Suprapubic skin (tissue), 4 donors: ENCODE measurements at regions not wholly inside any gene's neighbourhood (a gene's known extent, or its start where the extent isn't known, plus 50 kb on each side); places are given as distances from the start of the nearest gene placed in this dataset.

ENCODE experiments used
- DNase-seq, 2 donors: peaks; one replicate each; pipeline ENCODE4 v3.0.0-alpha.2; 2019; ENCODE audit warnings: low spot score in 2 of 2
- H3K27ac ChIP-seq: fragments of 200-600 bp; sonication (generic); one replicate; pipeline ENCODE4 v1.5.1; 2019
- H3K27me3 ChIP-seq: fragments of 200-600 bp; sonication (generic); one replicate; pipeline ENCODE4 v1.5.1; 2019
- H3K36me3 ChIP-seq: fragments of 200-600 bp; sonication (generic); one replicate; pipeline ENCODE4 v1.5.1; 2019
- H3K4me1 ChIP-seq: fragments of 200-600 bp; sonication (generic); one replicate; pipeline ENCODE4 v1.5.1; 2019
- H3K4me3 ChIP-seq: fragments of 200-600 bp; sonication (generic); one replicate; pipeline ENCODE4 v1.5.1; 2019; ENCODE audit warnings: mild to moderate bottlenecking
- H3K9me3 ChIP-seq: fragments of 200-600 bp; sonication (generic); one replicate; pipeline ENCODE4 v1.5.1; 2019
- CTCF ChIP-seq, 2 donors: fragments of 200-600 bp in 1 of 2; fragments of 450-650 bp in 1 of 2; sonication (generic) in 1 of 2; IDR thresholded peaks; one replicate each; pipeline ENCODE4 v1.5.1; 2016 to 2019; ENCODE audit warnings: antibody characterized with exemption in 2 of 2, mild to moderate bottlenecking in 1 of 2, moderate library complexity in 1 of 2
- EP300 ChIP-seq: sonication (generic); formaldehyde crosslinking; IDR thresholded peaks from one replicate; pipeline ENCODE4 v1.6.1; 2017; ENCODE audit warnings: antibody characterized with exemption
- POLR2A ChIP-seq, 2 donors: fragments of 450-650 bp; IDR thresholded peaks; one replicate each; pipeline ENCODE4 v1.6.1; 2017; ENCODE audit warnings: antibody characterized with exemption in 2 of 2, mild to moderate bottlenecking in 2 of 2, moderate library complexity in 2 of 2
- POLR2AphosphoS5 ChIP-seq, 3 donors: sonication (generic); formaldehyde crosslinking; IDR thresholded peaks; one replicate each; pipeline ENCODE4 v1.6.1; 2017; ENCODE audit warnings: antibody characterized with exemption in 3 of 3
- WGBS: methylation state at CpG from one replicate; pipeline ENCODE4 v1.1.5; 2018; 5-methylcytosine and 5-hydroxymethylcytosine counted together

GRCh38 chr14:24744641-24745040, 110.7 kb upstream of the GZMB start:
- TF ChIP-seq POLR2AphosphoS5 (IDR thresholded peaks at IDR 0.05) (no peak), EP300 (no peak), POLR2A (IDR thresholded peaks at IDR 0.05) (no peak), CTCF (IDR thresholded peaks at IDR 0.05) (no peak)
- DNase-seq, result no peak
- peaks cover 2% of the 10 kb centered on the region for H3K27me3 ChIP-seq
- no peak overlapping the region for H3K27ac ChIP-seq
- H3K4me1 ChIP-seq, result no peaks in the 10 kb centered on the region
- H3K4me3 ChIP-seq, result no peak overlapping the region
- WGBS, result 49% methylated on average over 2 of the region's 2 CpGs
- H3K36me3 ChIP-seq, result no peaks in the 10 kb centered on the region
- no peaks in the 10 kb centered on the region for H3K9me3 ChIP-seq

GRCh38 chr14:24741871-24742270, 107.9 kb upstream of the GZMB start:
- 71% methylated on average over 2 of the region's 2 CpGs for WGBS
- H3K27ac ChIP-seq, result no peak overlapping the region
- no peaks in the 10 kb centered on the region for H3K9me3 ChIP-seq
- no peaks in the 10 kb centered on the region for H3K4me1 ChIP-seq
- no peak for DNase-seq
- H3K4me3 ChIP-seq, result no peak overlapping the region
- no peaks in the 10 kb centered on the region for H3K36me3 ChIP-seq
- no peak for TF ChIP-seq POLR2A (IDR thresholded peaks at IDR 0.05)
- no peak for TF ChIP-seq EP300
- TF ChIP-seq POLR2AphosphoS5 (IDR thresholded peaks at IDR 0.05), result no peak
- TF ChIP-seq CTCF (IDR thresholded peaks at IDR 0.05), result no peak
- no peaks in the 10 kb centered on the region for H3K27me3 ChIP-seq

GRCh38 chr14:24735984-24736630, 102.1 kb upstream of the GZMB start:
- WGBS, result 100% methylated on average over 1 of the region's 1 CpG
- H3K4me3 ChIP-seq, result no peak overlapping the region
- H3K36me3 ChIP-seq, result no peaks in the 10 kb centered on the region
- TF ChIP-seq EP300 (no peak), CTCF (IDR thresholded peaks at IDR 0.05) (no peak), POLR2AphosphoS5 (IDR thresholded peaks at IDR 0.05) (no peak), POLR2A (IDR thresholded peaks at IDR 0.05) (no peak)
- DNase-seq, result no peak
- no peaks in the 10 kb centered on the region for H3K9me3 ChIP-seq
- H3K4me1 ChIP-seq, result peaks cover 7% of the 10 kb centered on the region
- no peak overlapping the region for H3K27ac ChIP-seq
- no peaks in the 10 kb centered on the region for H3K27me3 ChIP-seq

- no peak overlapping the region for H3K4me3 ChIP-seq
- no peaks in the 10 kb centered on the region for H3K36me3 ChIP-seq
- WGBS, result 23% methylated on average over 9 of the region's 9 CpGs
- H3K4me1 ChIP-seq, result peaks cover 7% of the 10 kb centered on the region
- no peak for DNase-seq
- no peaks in the 10 kb centered on the region for H3K27me3 ChIP-seq
- no peaks in the 10 kb centered on the region for H3K9me3 ChIP-seq
- H3K27ac ChIP-seq, result no peak overlapping the region
- TF ChIP-seq CTCF (IDR thresholded peaks at IDR 0.05) (peak; percentile 56 to 60), POLR2AphosphoS5 (IDR thresholded peaks at IDR 0.05) (peak in 1 of 3 donors; percentile 6), POLR2A (IDR thresholded peaks at IDR 0.05) (no peak), EP300 (no peak)
These were observed 101.0 kb upstream of the GZMB start for GRCh38 chr14:24734917-24735500.

- Histone ChIP-seq H3K4me1 (no peaks in the 10 kb centered on the region), H3K4me3 (no peak overlapping the region), H3K27ac (no peak overlapping the region), H3K36me3 (no peaks in the 10 kb centered on the region), H3K27me3 (peaks cover 7% of the 10 kb centered on the region), H3K9me3 (no peaks in the 10 kb centered on the region)
- DNase-seq, result no peak
- WGBS, result 50% methylated on average over 1 of the region's 7 CpGs
- TF ChIP-seq POLR2A (IDR thresholded peaks at IDR 0.05) (no peak), POLR2AphosphoS5 (IDR thresholded peaks at IDR 0.05) (no peak), CTCF (IDR thresholded peaks at IDR 0.05) (no peak), EP300 (no peak)
These were observed 92.5 kb upstream of the GZMB start for GRCh38 chr14:24726480-24726879.
